SK-N-SH treated with all-trans-retinoic acid at 6 μM for 48 hours (cell line): ENCODE measurements at regions not wholly inside any gene's neighbourhood (a gene's known extent, or its start where the extent isn't known, plus 50 kb on each side); places are given as distances from the start of the nearest gene placed in this dataset.

Experiments
- ARNTL ChIP-seq: fragments of 450-650 bp; formaldehyde crosslinking; IDR thresholded peaks from 2 replicates; pipeline ENCODE4 v1.5.0; 2020; ENCODE audit warnings: low read depth, mild to moderate bottlenecking, moderate library complexity, borderline replicate concordance
- ESRRG ChIP-seq: fragments of 250-450 bp; sonication (Bioruptor Pico); IDR thresholded peaks from 2 replicates; pipeline ENCODE4 v1.6.1; 2021; ENCODE audit warnings: mild to moderate bottlenecking
- GLIS3 ChIP-seq: fragments of 250-450 bp; sonication (Bioruptor Pico); IDR thresholded peaks from 2 replicates; pipeline ENCODE4 v1.5.0; 2020; ENCODE audit warnings: mild to moderate bottlenecking, moderate library complexity
- ISL1 ChIP-seq: fragments of 250-450 bp; sonication (Bioruptor Pico); IDR thresholded peaks from 2 replicates; pipeline ENCODE4 v2.1.2; 2022; ENCODE audit warnings: mild to moderate bottlenecking, moderate library complexity
- RARB ChIP-seq: fragments of 250-450 bp; sonication (Bioruptor Pico); IDR thresholded peaks from 2 replicates; pipeline ENCODE4 v1.8.0; 2021; ENCODE audit warnings: mild to moderate bottlenecking, moderate library complexity
- ZFP3 ChIP-seq: fragments of 250-450 bp; sonication (Bioruptor Pico); IDR thresholded peaks from 2 replicates; pipeline ENCODE4 v1.5.0; 2020; ENCODE audit warnings: mild to moderate bottlenecking, moderate library complexity
- ZNF70 ChIP-seq: fragments of 450-650 bp; formaldehyde crosslinking; IDR thresholded peaks from 2 replicates; pipeline ENCODE4 v1.5.0; 2020; ENCODE audit warnings: mild to moderate bottlenecking, moderate library complexity
- ZNF8 ChIP-seq: fragments of 450-650 bp; formaldehyde crosslinking; IDR thresholded peaks from 2 replicates; pipeline ENCODE4 v1.5.0; 2020; ENCODE audit warnings: mild to moderate bottlenecking, moderate library complexity
- TF ChIP-seq, protein P1 (sequence below): fragments of 250-450 bp; sonication (Bioruptor Pico); IDR thresholded peaks from 2 replicates; pipeline ENCODE4 v1.8.0; 2020; ENCODE audit warnings: mild to moderate bottlenecking, moderate library complexity, borderline replicate concordance
- TF ChIP-seq, protein P2 (sequence below): fragments of 250-450 bp; sonication (Bioruptor Pico); IDR thresholded peaks from 2 replicates; pipeline ENCODE4 v1.5.1; 2020; ENCODE audit warnings: low read depth, mild to moderate bottlenecking, moderate library complexity
- TF ChIP-seq, protein P3 (sequence below): fragments of 250-450 bp; sonication (Bioruptor Pico); IDR thresholded peaks from 2 replicates; pipeline ENCODE4 v1.8.0; 2021; ENCODE audit warnings: low read depth, mild to moderate bottlenecking, moderate library complexity, borderline replicate concordance
- TF ChIP-seq, protein P4 (sequence below): fragments of 250-450 bp; sonication (Bioruptor Pico); IDR thresholded peaks from 2 replicates; pipeline ENCODE4 v1.5.1; 2021; ENCODE audit warnings: mild to moderate bottlenecking, moderate library complexity
- TF ChIP-seq, protein P5 (sequence below): fragments of 250-450 bp; sonication (Bioruptor Pico); IDR thresholded peaks from 2 replicates; pipeline ENCODE4 v1.5.0; 2020; ENCODE audit warnings: mild to moderate bottlenecking, moderate library complexity

DNA sequence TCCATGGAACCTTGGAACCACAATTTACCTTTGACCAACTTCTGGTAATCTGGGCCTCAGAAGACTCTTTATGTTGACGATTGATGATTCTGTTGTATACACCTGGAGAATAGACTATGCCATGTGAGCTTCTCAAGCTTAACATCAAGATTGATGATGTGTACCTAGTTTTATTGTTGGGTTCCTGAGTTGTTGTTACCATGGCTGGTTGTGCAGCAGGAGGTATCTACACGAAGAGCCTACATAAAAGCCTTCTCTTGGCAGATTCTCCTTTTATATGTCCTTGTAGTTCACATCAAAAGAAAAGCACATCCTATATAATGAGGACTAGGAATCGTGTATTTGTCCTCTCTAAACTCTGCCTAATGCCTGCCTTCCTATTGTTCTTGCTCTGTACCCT is 272.0 kb downstream of the DTHD1 start:
- TF ChIP-seq ISL1 (CRISPR knock-in tag) (no peak), ZFP3 (CRISPR knock-in tag) (no peak), ZNF8 (CRISPR knock-in tag) (no peak), ARNTL (CRISPR knock-in tag) (no peak), RARB (no peak), GLIS3 (no peak), ZNF70 (CRISPR knock-in tag) (no peak), ESRRG (no peak)
- TF ChIP-seq, protein P1, sequence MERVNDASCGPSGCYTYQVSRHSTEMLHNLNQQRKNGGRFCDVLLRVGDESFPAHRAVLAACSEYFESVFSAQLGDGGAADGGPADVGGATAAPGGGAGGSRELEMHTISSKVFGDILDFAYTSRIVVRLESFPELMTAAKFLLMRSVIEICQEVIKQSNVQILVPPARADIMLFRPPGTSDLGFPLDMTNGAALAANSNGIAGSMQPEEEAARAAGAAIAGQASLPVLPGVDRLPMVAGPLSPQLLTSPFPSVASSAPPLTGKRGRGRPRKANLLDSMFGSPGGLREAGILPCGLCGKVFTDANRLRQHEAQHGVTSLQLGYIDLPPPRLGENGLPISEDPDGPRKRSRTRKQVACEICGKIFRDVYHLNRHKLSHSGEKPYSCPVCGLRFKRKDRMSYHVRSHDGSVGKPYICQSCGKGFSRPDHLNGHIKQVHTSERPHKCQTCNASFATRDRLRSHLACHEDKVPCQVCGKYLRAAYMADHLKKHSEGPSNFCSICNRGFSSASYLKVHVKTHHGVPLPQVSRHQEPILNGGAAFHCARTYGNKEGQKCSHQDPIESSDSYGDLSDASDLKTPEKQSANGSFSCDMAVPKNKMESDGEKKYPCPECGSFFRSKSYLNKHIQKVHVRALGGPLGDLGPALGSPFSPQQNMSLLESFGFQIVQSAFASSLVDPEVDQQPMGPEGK (CRISPR knock-in tag) = no peak
- TF ChIP-seq, protein P2, sequence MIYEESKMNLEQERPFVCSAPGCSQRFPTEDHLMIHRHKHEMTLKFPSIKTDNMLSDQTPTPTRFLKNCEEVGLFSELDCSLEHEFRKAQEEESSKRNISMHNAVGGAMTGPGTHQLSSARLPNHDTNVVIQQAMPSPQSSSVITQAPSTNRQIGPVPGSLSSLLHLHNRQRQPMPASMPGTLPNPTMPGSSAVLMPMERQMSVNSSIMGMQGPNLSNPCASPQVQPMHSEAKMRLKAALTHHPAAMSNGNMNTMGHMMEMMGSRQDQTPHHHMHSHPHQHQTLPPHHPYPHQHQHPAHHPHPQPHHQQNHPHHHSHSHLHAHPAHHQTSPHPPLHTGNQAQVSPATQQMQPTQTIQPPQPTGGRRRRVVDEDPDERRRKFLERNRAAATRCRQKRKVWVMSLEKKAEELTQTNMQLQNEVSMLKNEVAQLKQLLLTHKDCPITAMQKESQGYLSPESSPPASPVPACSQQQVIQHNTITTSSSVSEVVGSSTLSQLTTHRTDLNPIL (CRISPR knock-in tag) = no peak
- TF ChIP-seq, protein P3, sequence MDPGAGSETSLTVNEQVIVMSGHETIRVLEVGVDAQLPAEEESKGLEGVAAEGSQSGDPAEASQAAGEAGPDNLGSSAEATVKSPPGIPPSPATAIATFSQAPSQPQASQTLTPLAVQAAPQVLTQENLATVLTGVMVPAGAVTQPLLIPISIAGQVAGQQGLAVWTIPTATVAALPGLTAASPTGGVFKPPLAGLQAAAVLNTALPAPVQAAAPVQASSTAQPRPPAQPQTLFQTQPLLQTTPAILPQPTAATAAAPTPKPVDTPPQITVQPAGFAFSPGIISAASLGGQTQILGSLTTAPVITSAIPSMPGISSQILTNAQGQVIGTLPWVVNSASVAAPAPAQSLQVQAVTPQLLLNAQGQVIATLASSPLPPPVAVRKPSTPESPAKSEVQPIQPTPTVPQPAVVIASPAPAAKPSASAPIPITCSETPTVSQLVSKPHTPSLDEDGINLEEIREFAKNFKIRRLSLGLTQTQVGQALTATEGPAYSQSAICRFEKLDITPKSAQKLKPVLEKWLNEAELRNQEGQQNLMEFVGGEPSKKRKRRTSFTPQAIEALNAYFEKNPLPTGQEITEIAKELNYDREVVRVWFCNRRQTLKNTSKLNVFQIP = no peak
- TF ChIP-seq, protein P4, sequence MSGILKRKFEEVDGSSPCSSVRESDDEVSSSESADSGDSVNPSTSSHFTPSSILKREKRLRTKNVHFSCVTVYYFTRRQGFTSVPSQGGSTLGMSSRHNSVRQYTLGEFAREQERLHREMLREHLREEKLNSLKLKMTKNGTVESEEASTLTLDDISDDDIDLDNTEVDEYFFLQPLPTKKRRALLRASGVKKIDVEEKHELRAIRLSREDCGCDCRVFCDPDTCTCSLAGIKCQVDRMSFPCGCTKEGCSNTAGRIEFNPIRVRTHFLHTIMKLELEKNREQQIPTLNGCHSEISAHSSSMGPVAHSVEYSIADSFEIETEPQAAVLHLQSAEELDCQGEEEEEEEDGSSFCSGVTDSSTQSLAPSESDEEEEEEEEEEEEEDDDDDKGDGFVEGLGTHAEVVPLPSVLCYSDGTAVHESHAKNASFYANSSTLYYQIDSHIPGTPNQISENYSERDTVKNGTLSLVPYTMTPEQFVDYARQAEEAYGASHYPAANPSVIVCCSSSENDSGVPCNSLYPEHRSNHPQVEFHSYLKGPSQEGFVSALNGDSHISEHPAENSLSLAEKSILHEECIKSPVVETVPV (CRISPR knock-in tag) = no peak
- TF ChIP-seq, protein P5, sequence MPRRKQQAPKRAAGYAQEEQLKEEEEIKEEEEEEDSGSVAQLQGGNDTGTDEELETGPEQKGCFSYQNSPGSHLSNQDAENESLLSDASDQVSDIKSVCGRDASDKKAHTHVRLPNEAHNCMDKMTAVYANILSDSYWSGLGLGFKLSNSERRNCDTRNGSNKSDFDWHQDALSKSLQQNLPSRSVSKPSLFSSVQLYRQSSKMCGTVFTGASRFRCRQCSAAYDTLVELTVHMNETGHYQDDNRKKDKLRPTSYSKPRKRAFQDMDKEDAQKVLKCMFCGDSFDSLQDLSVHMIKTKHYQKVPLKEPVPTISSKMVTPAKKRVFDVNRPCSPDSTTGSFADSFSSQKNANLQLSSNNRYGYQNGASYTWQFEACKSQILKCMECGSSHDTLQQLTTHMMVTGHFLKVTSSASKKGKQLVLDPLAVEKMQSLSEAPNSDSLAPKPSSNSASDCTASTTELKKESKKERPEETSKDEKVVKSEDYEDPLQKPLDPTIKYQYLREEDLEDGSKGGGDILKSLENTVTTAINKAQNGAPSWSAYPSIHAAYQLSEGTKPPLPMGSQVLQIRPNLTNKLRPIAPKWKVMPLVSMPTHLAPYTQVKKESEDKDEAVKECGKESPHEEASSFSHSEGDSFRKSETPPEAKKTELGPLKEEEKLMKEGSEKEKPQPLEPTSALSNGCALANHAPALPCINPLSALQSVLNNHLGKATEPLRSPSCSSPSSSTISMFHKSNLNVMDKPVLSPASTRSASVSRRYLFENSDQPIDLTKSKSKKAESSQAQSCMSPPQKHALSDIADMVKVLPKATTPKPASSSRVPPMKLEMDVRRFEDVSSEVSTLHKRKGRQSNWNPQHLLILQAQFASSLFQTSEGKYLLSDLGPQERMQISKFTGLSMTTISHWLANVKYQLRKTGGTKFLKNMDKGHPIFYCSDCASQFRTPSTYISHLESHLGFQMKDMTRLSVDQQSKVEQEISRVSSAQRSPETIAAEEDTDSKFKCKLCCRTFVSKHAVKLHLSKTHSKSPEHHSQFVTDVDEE (CRISPR knock-in tag) = no peak
